Caco-2 (cell line): ENCODE measurements at regions not wholly inside any gene's neighbourhood (a gene's known extent, or its start where the extent isn't known, plus 50 kb on each side); places are given as distances from the start of the nearest gene placed in this dataset.

Source experiments
- BruUV-seq: library from RNA; stranded (reverse); fragments of 400-500 nt; replicated peaks from 2 replicates; lab custom pipeline; 2021; lab: Mats Ljungman, UMichigan
- CTCF ChIA-PET: fragments of 300-600 bp; sonication (Branson Sonifier 250); formaldehyde crosslinking; loops from one replicate; lab custom pipeline; 2022; ENCODE audit warnings: antibody characterized with exemption; lab: Charles Lee
- POLR2A ChIA-PET: fragments of 300-600 bp; sonication (Branson Sonifier 250); formaldehyde crosslinking; loops from one replicate; lab custom pipeline; 2022; ENCODE audit warnings: antibody characterized with exemption; lab: Charles Lee
- DNase-seq, 2 experiments: peaks; one replicate each; pipeline versions ENCODE4 v3.0.0 to v3.0.0-alpha.2; 2020 to 2022
- H3K27me3 ChIP-seq: replicated peaks from 2 replicates; pipeline ENCODE4 v1.6.0; 2011; ENCODE audit warnings: low read length; ENCODE audit not compliant: control insufficient read depth, insufficient read depth
- H3K36me3 ChIP-seq: 2 replicates; pipeline ENCODE4 v1.5.1; 2011; ENCODE audit warnings: low read length; ENCODE audit not compliant: control insufficient read depth, insufficient read depth
- H3K4me1 ChIP-seq: fragments of 250-450 bp; sonication (Bioruptor Pico); 2 replicates; pipeline ENCODE4 v1.5.1; 2020; ENCODE audit warnings: mild to moderate bottlenecking
- H3K4me3 ChIP-seq: 2 replicates; pipeline ENCODE4 v1.5.1; 2011; ENCODE audit warnings: low read depth, mild to moderate bottlenecking, control low read depth, low read length
- H3K9me3 ChIP-seq: fragments of 250-450 bp; sonication (Bioruptor Pico); 2 replicates; pipeline ENCODE4 v1.5.1; 2020; ENCODE audit warnings: mild to moderate bottlenecking, moderate library complexity
- H3K27ac Mint-ChIP-seq: one replicate; pipeline ENCODE4 v1.8.0; 2022; ENCODE audit warnings: mixed read lengths; ENCODE audit not compliant: unreplicated experiment
- H3K27me3 Mint-ChIP-seq: one replicate; pipeline ENCODE4 v1.8.0; 2022; ENCODE audit warnings: mixed read lengths; ENCODE audit not compliant: insufficient read depth, unreplicated experiment
- H3K36me3 Mint-ChIP-seq: one replicate; pipeline ENCODE4 v1.8.0; 2022; ENCODE audit warnings: mild to moderate bottlenecking, mixed read lengths; ENCODE audit not compliant: insufficient read depth, unreplicated experiment
- H3K4me1 Mint-ChIP-seq: one replicate; pipeline ENCODE4 v1.8.0; 2022; ENCODE audit warnings: low read depth, mixed read lengths; ENCODE audit not compliant: unreplicated experiment
- H3K4me3 Mint-ChIP-seq: one replicate; pipeline ENCODE4 v1.8.0; 2022; ENCODE audit warnings: mild to moderate bottlenecking, moderate library complexity, mixed read lengths; ENCODE audit not compliant: unreplicated experiment
- H3K9me3 Mint-ChIP-seq: one replicate; pipeline ENCODE4 v1.8.0; 2022; ENCODE audit warnings: mixed read lengths; ENCODE audit not compliant: unreplicated experiment
- CTCF ChIP-seq, 2 experiments: fragments of 200-600 bp in 1 of 2; IDR thresholded peaks; 1 replicate in 1 of 2; 2 replicates in 1 of 2; pipeline versions ENCODE4 v1.5.1 to v1.8.0; 2011 to 2022; ENCODE audit warnings: antibody characterized with exemption in 1 of 2, control low read depth in 1 of 2, inconsistent platforms in 1 of 2, low read depth in 1 of 2, low read length in 1 of 2, mild to moderate bottlenecking in 1 of 2, moderate library complexity in 1 of 2; ENCODE audit not compliant: insufficient read depth in 1 of 2, severe bottlenecking in 1 of 2, unreplicated experiment in 1 of 2
- intact Hi-C: fragments of 100-400 bp; cut with micrococcal nuclease; formaldehyde crosslinking; loops from one replicate; pipeline ENCODE4 v1.10.0; 2022; ENCODE audit not compliant: unreplicated experiment

GRCh38 chr10:21077681-21078080 lies 180.6 kb upstream of the NEBL start:
- no peak for TF ChIP-seq CTCF (IDR thresholded peaks at IDR 0.05; ENCODE audit: insufficient read depth in 1 of 2, low read depth in 1 of 2, low read length in 1 of 2, severe bottlenecking in 1 of 2, unreplicated experiment in 1 of 2)
- POLR2A ChIA-PET: interaction anchor here (0.6 kb wide), 1 partner anchor 236 kb away, joined by 6 read pairs; no protein-coding TSS in a partner anchor

DNA sequence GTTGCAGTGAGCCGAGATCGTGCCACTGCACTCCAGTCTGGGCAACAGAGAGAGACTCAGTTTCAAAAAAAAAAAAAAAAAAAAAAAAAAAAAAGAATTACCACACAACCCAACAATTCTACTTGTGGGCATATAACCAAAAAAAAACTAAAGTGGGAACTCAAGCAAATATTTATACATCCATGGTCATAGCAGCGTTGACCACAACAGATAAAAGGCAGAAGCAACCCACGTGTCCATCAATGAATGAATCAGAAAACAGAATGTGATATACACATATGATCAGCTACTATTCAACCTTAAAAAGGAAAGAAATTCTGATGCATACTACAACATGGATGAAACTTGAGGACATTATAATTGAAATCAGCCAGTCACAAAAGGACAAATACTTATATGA lies 179.3 kb upstream of the NEBL start:
- 0 out of 2 replicates have a peak, but pooled peaks cover 6% of the 10 kb centered on the region for H3K4me1 ChIP-seq
- H3K27me3 Mint-ChIP-seq: no peaks in the 10 kb centered on the region
- no peak overlapping the region for H3K4me3 Mint-ChIP-seq
- ChIA-PET CTCF (no interaction called here), POLR2A (no interaction called here)
- no peaks in the 10 kb centered on the region for H3K27me3 ChIP-seq
- no peak overlapping the region for H3K4me3 ChIP-seq
- no peaks in the 10 kb centered on the region for H3K36me3 ChIP-seq
- intact Hi-C loops: loop anchor here (10.0 kb wide), 1 partner anchor 878 kb away; no protein-coding TSS in a partner anchor
- no peak for TF ChIP-seq CTCF (IDR thresholded peaks at IDR 0.05; ENCODE audit: insufficient read depth in 1 of 2, low read depth in 1 of 2, low read length in 1 of 2, severe bottlenecking in 1 of 2, unreplicated experiment in 1 of 2)
- no peaks in the 10 kb centered on the region for H3K9me3 Mint-ChIP-seq
- no peaks in the 10 kb centered on the region for H3K9me3 ChIP-seq
- no peaks in the 10 kb centered on the region for H3K36me3 Mint-ChIP-seq
- no TSS peak for BruUV-seq
- DNase-seq: no peak
- H3K4me1 Mint-ChIP-seq: peaks cover 15% of the 10 kb centered on the region
- no peak overlapping the region for H3K27ac Mint-ChIP-seq

More at GRCh38 chr10:21077681-21078080, 180.6 kb upstream of the NEBL start:
- Histone ChIP-seq H3K36me3 (no peaks in the 10 kb centered on the region), H3K4me1 (0 out of 2 replicates have a peak, but pooled peaks cover 6% of the 10 kb centered on the region), H3K9me3 (no peaks in the 10 kb centered on the region), H3K4me3 (no peak overlapping the region), H3K27me3 (no peaks in the 10 kb centered on the region)
- Mint-ChIP-seq H3K36me3 (no peaks in the 10 kb centered on the region), H3K9me3 (no peaks in the 10 kb centered on the region), H3K4me1 (peaks cover 15% of the 10 kb centered on the region), H3K27me3 (no peaks in the 10 kb centered on the region), H3K4me3 (no peak overlapping the region), H3K27ac (no peak overlapping the region)
- BruUV-seq: no TSS peak
- CTCF ChIA-PET: no interaction called here
- no peak for DNase-seq
- intact Hi-C loops: loop anchor here (1.0 to 10.0 kb wide), 6 partner anchors 57 to 877 kb away; no protein-coding TSS in a partner anchor

- DNase-seq: no peak
- Histone ChIP-seq H3K4me3 (no peak overlapping the region), H3K4me1 (0 out of 2 replicates have a peak, but pooled peaks cover 6% of the 10 kb centered on the region), H3K9me3 (no peaks in the 10 kb centered on the region), H3K36me3 (no peaks in the 10 kb centered on the region), H3K27me3 (no peaks in the 10 kb centered on the region)
- TF ChIP-seq CTCF (IDR thresholded peaks at IDR 0.05; ENCODE audit: insufficient read depth in 1 of 2, low read depth in 1 of 2, low read length in 1 of 2, severe bottlenecking in 1 of 2, unreplicated experiment in 1 of 2): no peak
- Mint-ChIP-seq H3K4me3 (no peak overlapping the region), H3K36me3 (no peaks in the 10 kb centered on the region), H3K4me1 (peaks cover 15% of the 10 kb centered on the region), H3K9me3 (no peaks in the 10 kb centered on the region), H3K27ac (no peak overlapping the region), H3K27me3 (no peaks in the 10 kb centered on the region)
- intact Hi-C loops: loop anchor here (10.0 kb wide), 1 partner anchor 879 kb away; no protein-coding TSS in a partner anchor
- BruUV-seq: no TSS peak
- POLR2A ChIA-PET: no interaction called here
- CTCF ChIA-PET: no interaction called here
Measured at GRCh38 chr10:21075880-21076279, 178.8 kb upstream of the NEBL start.
